DMS53 treated with DMSO at 0.1 percent for 48 hours (cell line): ENCODE measurements at regions not wholly inside any gene's neighbourhood (a gene's known extent, or its start where the extent isn't known, plus 50 kb on each side); places are given as distances from the start of the nearest gene placed in this dataset.
A peak's percentile ranks its signal among the peaks of the same experiment; 100 is the strongest.

Experiments
- DNase-seq: peaks from one replicate; lab custom pipeline; 2025; ENCODE audit not compliant: unreplicated experiment; lab: John Stamatoyannopoulos, UW

DNA sequence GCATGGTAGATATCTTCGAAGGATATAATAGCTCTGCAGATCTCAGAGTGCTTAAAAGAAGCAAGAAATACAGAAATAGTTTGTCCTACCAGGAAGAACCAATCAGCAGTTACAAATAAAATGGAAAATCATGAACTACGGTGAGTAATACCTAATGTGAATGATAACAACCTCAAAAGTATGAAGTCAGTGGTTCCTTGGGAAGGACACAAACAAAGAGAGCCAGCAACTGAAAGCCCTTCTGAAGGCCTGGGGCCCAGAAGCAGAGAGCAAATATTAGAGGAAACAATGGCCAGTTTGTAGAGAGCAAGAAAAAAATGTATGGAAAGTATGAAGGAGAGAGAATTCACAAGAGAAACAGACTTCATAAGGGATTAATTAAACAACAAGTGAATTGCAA is 226.8 kb upstream of the CHST9 start:
- no peak for DNase-seq

- no peak for DNase-seq
These were observed 225.9 kb upstream of the CHST9 start for GRCh38 chr18:27411013-27411412.

- no peak for DNase-seq
These were observed 219.7 kb upstream of the CHST9 start for GRCh38 chr18:27404855-27405254.

DNA sequence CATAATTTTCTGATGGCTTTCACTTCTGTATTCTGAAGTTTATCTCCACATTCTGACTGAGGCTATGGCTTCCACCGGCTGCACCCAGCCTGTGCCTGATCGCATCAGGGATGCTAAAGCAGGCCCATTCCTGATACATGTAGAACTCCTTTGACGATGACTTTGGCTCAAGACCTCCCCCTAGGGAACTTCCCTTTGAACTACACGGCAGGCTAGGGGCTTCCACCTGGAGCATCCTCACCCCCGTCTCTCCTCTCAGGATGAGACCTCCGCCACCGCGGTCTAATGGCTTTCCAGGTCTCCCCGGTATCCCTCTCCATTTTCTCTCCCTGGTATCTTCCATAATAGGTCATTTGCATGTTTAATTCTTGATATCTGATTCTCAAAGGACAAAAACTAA is 214.9 kb upstream of the CHST9 start:
- DNase-seq: no peak

DNA sequence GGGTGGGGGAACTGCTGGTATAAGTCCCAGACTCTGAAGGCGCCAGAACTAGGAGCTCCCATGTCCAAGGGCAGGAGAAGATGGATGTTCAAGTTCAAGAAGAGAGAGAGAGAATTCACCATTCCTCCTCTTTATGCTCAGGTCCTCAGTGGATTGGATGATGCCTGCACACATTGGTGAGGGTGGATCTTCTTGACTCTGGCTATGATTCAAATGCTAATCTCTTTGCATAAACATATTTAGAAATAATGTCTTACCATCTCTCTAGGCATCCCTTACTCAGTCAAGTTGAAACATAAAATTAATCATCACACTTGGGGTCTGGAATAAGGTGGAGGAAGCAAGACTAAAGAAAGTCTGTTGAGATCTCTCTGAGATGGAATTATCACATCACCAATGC is 210.6 kb upstream of the CHST9 start:
- DNase-seq: no peak

- DNase-seq: no peak
These were observed 209.6 kb upstream of the CHST9 start for GRCh38 chr18:27394687-27395086.

- DNase-seq: no peak
These were observed 197.6 kb upstream of the CHST9 start for GRCh38 chr18:27382567-27383216.

DNA sequence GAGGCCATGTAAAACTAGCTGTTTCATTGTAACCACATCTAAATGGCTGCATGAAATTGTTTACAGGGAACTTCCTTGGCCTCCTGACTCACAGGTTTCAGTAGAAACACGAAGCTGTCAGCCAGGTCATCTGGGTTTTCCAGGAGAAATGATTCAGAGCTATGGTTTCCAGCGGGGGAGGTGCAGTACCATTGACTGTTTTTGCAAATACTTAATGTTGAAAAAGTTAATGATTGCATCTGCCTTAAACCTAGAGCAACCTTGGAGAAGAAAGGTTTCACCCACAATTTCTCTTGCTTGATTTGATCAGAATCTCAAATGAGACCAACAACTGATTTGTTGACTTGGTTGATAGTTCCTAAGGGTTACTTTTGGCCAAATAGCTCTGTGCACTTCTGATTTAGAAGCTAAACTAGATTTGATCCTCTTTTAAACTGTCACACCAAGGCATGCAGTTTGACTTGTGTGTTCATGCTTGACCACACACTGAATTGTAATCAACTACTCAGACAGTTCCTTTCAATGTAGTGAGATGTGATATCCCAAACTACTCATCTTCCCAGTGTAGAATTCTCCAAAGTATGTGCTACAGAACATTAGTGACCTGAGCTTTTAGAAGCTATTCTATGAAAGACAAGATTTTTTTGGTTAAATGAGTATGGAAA is 193.5 kb upstream of the CHST9 start:
- DNase-seq: no peak

DNA sequence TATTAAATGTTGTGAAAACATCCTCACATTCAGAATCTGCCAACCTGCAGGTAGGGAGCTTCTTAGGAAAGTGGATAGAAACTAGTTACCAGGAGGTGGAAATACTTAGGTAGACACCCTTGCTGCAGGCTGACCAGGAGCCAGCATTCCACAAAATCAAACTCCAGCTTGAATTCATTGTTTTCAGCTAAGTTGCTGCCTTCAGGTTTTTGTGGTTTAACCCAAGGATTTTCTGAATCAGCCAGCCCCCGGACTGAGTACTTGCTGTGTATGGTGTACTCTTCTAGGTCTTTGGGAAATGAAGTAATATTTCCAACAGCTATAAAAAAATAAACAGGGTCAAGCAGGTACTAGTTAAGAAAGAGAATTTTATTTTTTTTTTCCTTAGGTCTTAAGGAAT is 192.1 kb upstream of the CHST9 start:
- no peak for DNase-seq

GRCh38 chr18:27372386-27372785 is 187.3 kb upstream of the CHST9 start:
- no peak for DNase-seq

DNA sequence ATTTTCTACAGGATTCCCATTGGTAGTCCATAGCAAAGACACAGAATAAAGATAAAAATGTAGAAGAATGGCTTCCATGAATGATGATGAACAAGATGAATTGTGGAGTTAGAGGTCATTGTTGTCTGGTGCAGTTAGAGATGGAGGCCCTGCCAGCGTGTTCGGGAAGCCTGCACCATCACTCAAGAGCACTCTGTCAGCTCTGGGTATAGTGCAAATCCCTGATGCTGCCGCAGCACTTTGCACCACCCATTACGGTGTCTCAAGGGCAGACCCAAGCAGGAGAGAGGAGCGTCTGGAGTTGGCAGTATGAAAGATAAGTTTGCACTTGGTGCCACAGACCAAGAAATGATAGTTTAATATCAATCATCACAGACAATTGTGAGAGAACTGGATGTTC is 181.6 kb upstream of the CHST9 start:
- no peak for DNase-seq

- no peak for DNase-seq
These were observed 181.0 kb upstream of the CHST9 start for GRCh38 chr18:27366151-27366550.

GRCh38 chr18:27363872-27364271 is 178.8 kb upstream of the CHST9 start:
- peak; percentile 43 for DNase-seq

GRCh38 chr18:27361477-27361876 is 176.4 kb upstream of the CHST9 start:
- no peak for DNase-seq

GRCh38 chr18:27355308-27355707 is 170.2 kb upstream of the CHST9 start:
- DNase-seq: no peak

- no peak for DNase-seq
These were observed 168.2 kb upstream of the CHST9 start for GRCh38 chr18:27353273-27353672.

DNA sequence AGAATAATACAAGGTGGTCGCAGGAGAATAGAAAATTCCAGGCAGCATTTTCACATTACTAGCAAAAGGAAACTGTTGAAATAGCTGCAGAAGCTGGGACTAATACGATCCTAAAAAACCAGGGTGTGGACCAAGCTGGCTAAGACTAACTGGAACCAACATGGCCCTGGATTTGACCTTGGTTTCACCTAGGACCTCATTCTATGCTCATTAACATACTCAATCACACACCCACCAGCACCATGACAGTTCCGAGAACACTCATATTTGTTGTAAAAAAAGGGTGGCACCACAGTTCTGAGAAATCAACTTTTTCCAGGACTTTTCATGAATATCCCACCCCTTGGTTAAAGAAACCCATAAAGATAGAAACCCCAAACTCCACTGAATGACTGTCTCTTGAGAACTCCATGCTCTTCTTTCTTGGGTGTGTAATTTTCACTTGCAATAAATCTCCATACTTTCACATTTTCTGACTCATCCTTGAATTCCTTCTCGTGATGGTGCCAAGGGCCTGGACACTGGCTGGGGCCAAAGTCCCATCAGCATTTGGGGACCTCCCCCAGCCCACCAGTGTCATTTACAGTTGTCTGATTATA is 164.3 kb upstream of the CHST9 start:
- DNase-seq: no peak

DNA sequence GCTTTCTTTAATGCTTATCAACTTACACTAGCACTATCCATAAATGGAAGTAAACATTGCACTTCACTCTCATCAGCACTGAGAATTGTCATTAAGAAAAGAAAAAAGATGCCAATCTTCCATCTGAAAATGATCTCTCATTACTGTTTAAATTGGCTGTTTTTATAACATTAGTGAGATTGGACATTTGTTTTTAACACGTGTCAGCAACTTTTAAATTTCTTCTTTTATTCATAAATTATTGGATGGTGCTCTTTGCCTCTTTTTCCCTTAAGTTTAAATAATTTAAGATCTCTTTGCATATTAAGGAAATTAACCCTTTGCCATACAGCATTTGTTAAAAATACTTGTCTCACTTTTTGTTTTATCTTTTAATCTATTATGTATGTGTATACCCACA is 146.5 kb upstream of the CHST9 start:
- DNase-seq: no peak

- DNase-seq: no peak
These were observed 129.9 kb upstream of the CHST9 start for GRCh38 chr18:27314996-27315395.

DNA sequence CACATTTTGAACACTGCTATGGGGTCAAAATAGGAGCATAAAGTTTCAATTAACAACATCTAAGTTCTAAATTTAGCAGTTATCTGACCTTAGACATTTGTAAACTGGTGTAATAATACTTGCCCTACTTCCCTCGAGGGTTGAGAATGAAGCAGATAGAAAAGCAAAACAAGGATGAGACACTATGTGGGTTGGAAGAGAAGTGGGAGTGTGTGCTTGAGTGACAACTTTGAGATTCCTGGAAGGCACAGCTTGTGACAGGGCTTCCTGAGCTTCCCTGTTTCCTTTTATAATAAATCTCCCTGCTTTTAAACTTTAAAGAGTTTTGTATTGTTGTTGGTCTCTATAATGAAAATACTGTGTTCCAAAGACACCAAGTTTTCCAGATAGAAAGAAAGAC is 128.6 kb upstream of the CHST9 start:
- no peak for DNase-seq

- DNase-seq: no peak
These were observed 127.7 kb upstream of the CHST9 start for GRCh38 chr18:27312853-27313252.

DNA sequence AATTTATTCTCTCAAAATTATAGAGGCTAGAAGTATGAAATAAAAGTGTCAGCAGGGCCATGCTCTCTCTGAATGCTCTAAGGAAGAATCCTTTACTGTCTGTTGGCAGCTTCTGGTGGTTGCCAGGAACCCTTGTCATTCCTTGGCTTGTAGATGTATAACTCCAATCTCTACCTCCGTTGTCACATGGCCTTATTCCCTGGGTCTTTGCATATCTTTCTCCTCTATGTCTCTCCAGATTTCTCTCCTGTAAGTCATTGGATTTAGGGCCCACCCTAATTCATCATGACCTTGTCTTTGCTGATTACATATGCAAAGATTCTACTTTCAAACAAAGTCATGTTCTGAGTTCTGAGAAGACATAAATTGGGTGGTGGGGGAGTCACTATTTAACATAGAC is 127.0 kb upstream of the CHST9 start:
- DNase-seq: no peak

DNA sequence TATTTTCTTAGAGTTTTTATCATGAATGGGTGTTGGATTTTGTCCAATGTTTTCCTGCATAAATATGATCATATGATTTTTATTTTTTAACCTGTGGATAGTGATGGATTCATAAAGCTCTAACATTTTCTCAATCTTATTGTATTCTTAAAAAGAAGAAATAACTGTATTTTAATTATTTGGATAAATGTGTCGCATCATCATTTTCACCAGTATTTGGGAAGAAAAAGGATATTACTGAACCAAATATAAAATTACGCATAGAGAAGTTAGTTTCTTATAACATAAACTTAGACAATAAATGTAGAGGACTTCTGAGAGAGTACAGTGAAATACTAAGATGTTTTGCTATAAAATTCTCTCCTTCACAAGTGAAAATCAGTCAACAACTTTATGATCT is 126.0 kb upstream of the CHST9 start:
- DNase-seq: no peak
